Glutamatergic neuron (in vitro differentiated cells): ENCODE measurements at regions not wholly inside any gene's neighbourhood (a gene's known extent, or its start where the extent isn't known, plus 50 kb on each side); places are given as distances from the start of the nearest gene placed in this dataset.

Experiments
- DNase-seq: peaks from one replicate; pipeline ENCODE4 v3.0.0; 2022
- H3K27ac Mint-ChIP-seq: one replicate; pipeline ENCODE4 v1.8.0; 2020; ENCODE audit warnings: mild to moderate bottlenecking, mixed read lengths, inconsistent platforms; ENCODE audit not compliant: unreplicated experiment
- H3K27me3 Mint-ChIP-seq: one replicate; pipeline ENCODE4 v1.8.0; 2020; ENCODE audit warnings: mild to moderate bottlenecking, moderate library complexity, mixed read lengths, inconsistent platforms; ENCODE audit not compliant: unreplicated experiment
- H3K36me3 Mint-ChIP-seq: one replicate; pipeline ENCODE4 v1.8.0; 2020; ENCODE audit warnings: mild to moderate bottlenecking, mixed read lengths, inconsistent platforms; ENCODE audit not compliant: unreplicated experiment
- H3K4me1 Mint-ChIP-seq: one replicate; pipeline ENCODE4 v1.8.0; 2020; ENCODE audit warnings: mild to moderate bottlenecking, low read depth, mixed read lengths, inconsistent platforms; ENCODE audit not compliant: unreplicated experiment
- H3K4me3 Mint-ChIP-seq: one replicate; pipeline ENCODE4 v1.8.0; 2020; ENCODE audit warnings: mild to moderate bottlenecking, mixed read lengths, inconsistent platforms; ENCODE audit not compliant: unreplicated experiment
- H3K9me3 Mint-ChIP-seq: one replicate; pipeline ENCODE4 v1.8.0; 2020; ENCODE audit warnings: mild to moderate bottlenecking, moderate library complexity, mixed read lengths, inconsistent platforms; ENCODE audit not compliant: unreplicated experiment
- CTCF ChIP-seq: fragments of 200-600 bp; sonication (generic); IDR thresholded peaks from one replicate; pipeline ENCODE4 v1.5.0; 2021; ENCODE audit not compliant: partially characterized antibody, unreplicated experiment

GRCh38 chr2:18213986-18214385 lies 335.5 kb downstream of the KCNS3 start:
- Mint-ChIP-seq H3K4me3 (no peak overlapping the region), H3K27ac (no peak overlapping the region), H3K36me3 (no peaks in the 10 kb centered on the region), H3K4me1 (no peaks in the 10 kb centered on the region), H3K9me3 (no peaks in the 10 kb centered on the region), H3K27me3 (no peaks in the 10 kb centered on the region)
- DNase-seq: no peak
- no peak for TF ChIP-seq CTCF

DNA sequence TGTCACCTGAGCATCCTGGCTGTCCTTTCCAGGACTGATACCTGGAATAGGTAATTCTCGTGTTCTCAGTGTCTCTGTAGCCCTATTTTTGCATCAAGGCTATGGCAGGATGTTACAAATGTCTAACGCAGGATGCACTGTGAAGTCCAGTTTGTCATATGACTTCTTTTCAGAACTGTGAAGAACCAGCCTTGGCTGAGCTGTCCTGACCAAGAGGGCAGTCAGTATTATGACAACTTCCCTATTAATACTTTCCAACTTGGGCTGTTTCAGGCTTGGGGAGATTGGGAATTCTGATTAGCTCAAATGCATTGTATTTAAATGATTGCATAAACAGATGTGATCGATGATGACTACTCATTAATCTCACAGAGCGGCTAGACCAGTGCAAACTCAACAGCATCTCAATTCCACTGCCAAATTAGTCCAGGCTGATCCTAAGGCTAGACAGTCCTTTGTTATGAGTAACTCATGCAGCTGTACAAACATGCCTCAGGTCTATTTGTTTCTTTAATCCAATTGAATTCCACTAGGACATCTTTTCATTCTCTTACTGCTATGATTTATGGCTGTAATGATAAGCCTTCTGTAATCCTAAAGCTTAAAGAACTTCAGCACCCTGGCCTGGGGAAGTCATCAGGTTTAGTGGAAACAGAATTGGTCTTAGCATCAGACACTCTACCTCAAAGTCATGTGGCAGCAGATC lies 331.6 kb downstream of the KCNS3 start:
- Mint-ChIP-seq H3K4me1 (no peaks in the 10 kb centered on the region), H3K27ac (no peak overlapping the region), H3K27me3 (no peaks in the 10 kb centered on the region), H3K4me3 (no peak overlapping the region), H3K36me3 (no peaks in the 10 kb centered on the region), H3K9me3 (peaks cover 2% of the 10 kb centered on the region)
- DNase-seq: no peak
- TF ChIP-seq CTCF: no peak

DNA sequence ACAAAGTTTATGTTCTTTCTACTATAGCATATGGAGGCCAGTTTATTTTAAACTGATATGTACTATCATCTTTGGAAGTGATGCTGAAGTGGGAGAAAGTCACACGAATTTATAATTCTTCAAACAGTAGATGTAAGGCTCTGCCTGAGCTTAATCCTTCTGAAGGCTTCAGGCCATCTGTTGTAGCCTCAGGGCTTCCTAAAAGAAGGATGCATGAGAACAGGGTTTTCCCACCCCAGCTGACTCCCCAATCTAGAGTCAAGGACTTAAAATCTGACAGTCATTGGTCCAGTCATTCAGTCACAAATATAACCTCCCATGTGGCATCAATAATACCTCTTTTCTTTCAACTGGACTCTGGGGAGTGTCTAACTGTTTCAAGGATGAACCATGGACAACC lies 330.5 kb downstream of the KCNS3 start:
- H3K9me3 Mint-ChIP-seq: peaks cover 2% of the 10 kb centered on the region
- H3K36me3 Mint-ChIP-seq: no peaks in the 10 kb centered on the region
- no peaks in the 10 kb centered on the region for H3K4me1 Mint-ChIP-seq
- H3K27ac Mint-ChIP-seq: no peak overlapping the region
- no peaks in the 10 kb centered on the region for H3K27me3 Mint-ChIP-seq
- H3K4me3 Mint-ChIP-seq: no peak overlapping the region
- no peak for DNase-seq
- no peak for TF ChIP-seq CTCF

GRCh38 chr2:18200771-18201170 lies 322.3 kb downstream of the KCNS3 start:
- H3K27ac Mint-ChIP-seq: no peak overlapping the region
- DNase-seq: no peak
- peaks cover 4% of the 10 kb centered on the region for H3K4me1 Mint-ChIP-seq
- no peaks in the 10 kb centered on the region for H3K9me3 Mint-ChIP-seq
- TF ChIP-seq CTCF: no peak
- no peak overlapping the region for H3K4me3 Mint-ChIP-seq
- no peaks in the 10 kb centered on the region for H3K27me3 Mint-ChIP-seq
- H3K36me3 Mint-ChIP-seq: no peaks in the 10 kb centered on the region

- no peak overlapping the region for H3K27ac Mint-ChIP-seq
- H3K36me3 Mint-ChIP-seq: no peaks in the 10 kb centered on the region
Observed at GRCh38 chr2:18198677-18199076, 320.2 kb downstream of the KCNS3 start.

More at GRCh38 chr2:18198677-18199076, 320.2 kb downstream of the KCNS3 start:
- no peak overlapping the region for H3K4me3 Mint-ChIP-seq
- peaks cover 1% of the 10 kb centered on the region for H3K27me3 Mint-ChIP-seq
- no peak for TF ChIP-seq CTCF
- peaks cover 4% of the 10 kb centered on the region for H3K4me1 Mint-ChIP-seq
- H3K9me3 Mint-ChIP-seq: no peaks in the 10 kb centered on the region
- DNase-seq: no peak
